HG03378 (cell line): ENCODE measurements at regions not wholly inside any gene's neighbourhood (a gene's known extent, or its start where the extent isn't known, plus 50 kb on each side); places are given as distances from the start of the nearest gene placed in this dataset.
"Not testable (repeated sequence)": the region's sequence is repeated elsewhere in the genome, so short reads cannot be mapped to it uniquely, and the experiment has no call there.

Experiments
- ATAC-seq: cut with Tn5 transposase; IDR thresholded peaks from one replicate; pipeline ENCODE4 v1.9.1; 2021; ENCODE audit warnings: mild to moderate bottlenecking, moderate library complexity; ENCODE audit not compliant: unreplicated experiment

DNA sequence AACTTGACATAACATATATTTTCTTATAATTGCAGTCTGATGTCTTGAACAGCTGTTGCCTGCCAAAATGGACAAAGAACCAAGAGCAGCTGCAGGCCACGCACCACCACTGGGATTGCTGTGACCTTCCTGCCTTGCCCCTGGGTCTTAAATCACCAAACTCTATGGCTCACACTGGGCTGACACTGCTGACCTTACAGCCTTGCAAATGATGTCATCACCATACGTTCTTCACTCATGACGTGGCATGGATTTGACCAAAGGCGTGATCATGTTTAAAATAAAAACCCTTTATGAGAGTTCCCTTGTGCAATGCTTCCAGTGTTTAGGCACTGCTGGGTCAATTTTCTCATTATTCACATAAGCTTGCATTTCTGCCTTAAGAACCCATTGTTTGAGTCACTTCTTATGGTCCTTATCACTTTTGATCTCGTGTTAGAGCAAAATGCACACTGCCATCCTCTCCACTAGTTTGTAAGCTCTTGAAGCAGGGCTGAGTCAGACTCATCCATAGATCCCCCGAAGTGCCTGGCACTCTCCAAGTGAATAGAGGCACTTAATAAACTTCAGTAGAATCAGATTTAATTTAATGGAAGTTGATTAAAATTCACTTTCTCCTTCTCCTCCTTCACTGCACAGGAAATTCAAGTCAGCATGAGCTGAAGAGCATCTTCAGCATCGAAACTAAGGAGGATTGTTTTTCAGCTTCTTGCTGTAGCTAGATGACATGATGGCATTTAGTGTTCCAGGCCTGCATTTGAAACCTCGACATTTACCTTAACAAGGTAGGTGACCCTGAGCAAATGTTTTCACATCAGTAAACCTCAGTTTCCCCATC lies 132.4 kb upstream of the PZP start:
- no peak for ATAC-seq

DNA sequence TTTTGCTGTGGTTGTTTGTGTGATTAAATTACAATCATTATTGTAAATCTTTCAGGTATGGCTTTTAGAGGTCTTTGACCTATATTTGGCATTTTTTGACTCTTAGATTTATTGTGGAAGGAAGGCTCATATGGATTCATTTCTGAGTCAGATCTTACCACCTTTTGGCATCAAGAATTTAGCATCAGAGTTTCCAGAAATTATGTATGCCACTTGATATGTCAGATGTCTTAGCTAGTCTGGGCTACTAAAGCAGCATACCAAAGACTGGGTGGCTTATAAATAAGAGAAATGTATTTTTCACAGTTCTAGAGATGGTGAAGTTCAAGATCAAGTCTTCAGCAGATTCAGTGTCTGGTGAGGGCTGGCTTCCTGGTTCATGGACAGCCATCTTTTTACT lies 129.5 kb upstream of the PZP start:
- ATAC-seq: no peak

GRCh38 chr12:9336375-9337011 lies 128.3 kb upstream of the PZP start:
- not testable (repeated sequence) for ATAC-seq

GRCh38 chr12:9335867-9336266 lies 127.7 kb upstream of the PZP start:
- ATAC-seq: no peak

GRCh38 chr12:9334964-9335363 lies 126.8 kb upstream of the PZP start:
- no peak for ATAC-seq

DNA sequence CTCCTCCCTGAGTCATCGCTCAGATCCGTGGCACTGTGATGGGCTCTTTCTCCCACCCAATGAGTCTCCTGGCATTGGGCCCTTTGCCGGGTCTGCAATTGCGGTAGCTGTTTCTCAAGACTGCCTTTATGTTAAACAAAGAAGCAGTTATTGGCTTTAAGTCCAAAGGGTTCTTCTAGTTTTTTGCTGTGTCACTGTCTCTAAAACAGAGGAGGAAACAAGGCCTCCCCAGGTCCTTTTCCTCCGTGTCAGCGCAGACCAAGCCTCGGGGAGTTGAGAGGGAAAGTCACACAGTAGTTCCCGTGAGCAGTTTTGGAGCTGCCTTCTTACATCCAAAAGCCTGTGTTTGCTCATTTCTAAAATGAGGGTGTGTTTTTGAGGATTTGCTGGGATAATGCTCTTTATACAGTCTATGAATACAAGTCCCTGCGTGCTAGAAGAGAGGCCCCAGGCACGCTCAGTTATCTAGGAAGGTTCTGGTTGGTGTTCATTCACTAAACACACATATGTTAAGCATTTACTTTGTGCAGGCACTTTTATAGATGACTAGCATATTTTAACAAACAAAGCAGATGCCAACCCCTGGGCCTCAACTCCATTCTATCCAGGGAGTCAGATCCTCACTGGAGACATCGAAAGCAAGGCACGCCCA lies 126.0 kb upstream of the PZP start:
- ATAC-seq: no peak

GRCh38 chr12:9333161-9333560 lies 125.0 kb upstream of the PZP start:
- ATAC-seq: no peak

- ATAC-seq: no peak
These were observed 124.4 kb upstream of the PZP start for GRCh38 chr12:9332564-9332963.

DNA sequence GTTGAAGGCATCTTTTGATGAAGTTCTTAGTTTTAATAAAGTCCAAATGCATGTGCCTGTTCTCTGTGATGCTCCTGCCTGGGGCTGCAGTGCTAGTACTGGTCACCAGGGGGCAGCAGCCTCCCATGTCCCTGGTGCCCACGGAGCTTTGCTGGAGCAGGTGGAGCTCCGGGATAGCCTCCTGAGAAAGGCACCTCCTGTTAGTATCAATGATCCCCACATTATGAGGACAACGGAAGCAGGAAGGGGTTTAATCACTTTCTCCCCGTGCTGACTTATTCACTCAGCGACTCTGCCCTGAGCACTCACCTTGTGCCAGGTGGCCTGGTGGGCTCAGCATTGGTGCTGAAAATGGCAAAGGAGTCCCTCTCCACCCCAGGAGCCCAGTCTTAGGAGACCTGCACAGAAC lies 123.0 kb upstream of the PZP start:
- no peak for ATAC-seq

GRCh38 chr12:9329019-9329418 lies 120.8 kb upstream of the PZP start:
- no peak for ATAC-seq

DNA sequence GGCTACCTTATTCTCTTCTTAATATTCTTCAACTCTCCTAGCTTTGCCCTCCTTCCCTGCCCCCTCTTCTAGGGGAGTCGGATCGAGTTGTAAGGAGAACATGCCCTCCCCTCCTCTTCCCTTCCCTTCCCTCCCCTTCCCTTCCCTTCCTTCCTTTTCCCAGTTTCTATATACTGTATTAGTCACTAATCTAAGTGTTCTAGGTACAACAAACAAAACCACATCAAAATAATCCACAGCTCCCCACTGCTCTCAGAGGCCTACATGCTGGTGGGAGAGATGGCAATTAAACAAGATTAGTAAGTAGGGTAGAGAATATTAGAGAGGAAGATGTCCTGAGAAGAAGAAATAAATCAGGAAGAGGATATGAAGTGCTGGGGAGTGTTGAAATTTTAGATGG lies 119.9 kb upstream of the PZP start:
- no peak for ATAC-seq

GRCh38 chr12:9327320-9327719 lies 119.1 kb upstream of the PZP start:
- no peak for ATAC-seq

- not testable (repeated sequence) for ATAC-seq
These were observed 118.7 kb upstream of the PZP start for GRCh38 chr12:9326849-9327248.

DNA sequence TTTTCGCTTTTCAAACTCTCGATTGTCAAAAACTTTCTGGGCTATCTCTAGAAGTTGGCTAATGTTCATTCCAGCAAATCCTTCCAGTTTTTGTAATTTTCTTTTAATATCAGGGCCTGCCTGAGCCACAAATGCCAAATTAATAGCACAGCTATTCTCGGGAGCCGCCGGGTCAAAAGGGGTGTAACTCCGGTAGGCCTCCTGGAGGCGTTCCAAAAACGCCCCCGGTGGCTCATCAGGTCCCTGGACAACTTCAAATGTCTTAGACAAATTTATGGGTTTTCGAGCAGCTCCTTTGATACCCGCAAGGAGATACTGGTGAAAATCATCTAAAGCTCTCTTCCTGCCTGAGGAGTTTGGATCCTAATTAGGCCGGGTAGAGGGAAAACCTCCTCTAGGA lies 117.9 kb upstream of the PZP start:
- ATAC-seq: no peak

DNA sequence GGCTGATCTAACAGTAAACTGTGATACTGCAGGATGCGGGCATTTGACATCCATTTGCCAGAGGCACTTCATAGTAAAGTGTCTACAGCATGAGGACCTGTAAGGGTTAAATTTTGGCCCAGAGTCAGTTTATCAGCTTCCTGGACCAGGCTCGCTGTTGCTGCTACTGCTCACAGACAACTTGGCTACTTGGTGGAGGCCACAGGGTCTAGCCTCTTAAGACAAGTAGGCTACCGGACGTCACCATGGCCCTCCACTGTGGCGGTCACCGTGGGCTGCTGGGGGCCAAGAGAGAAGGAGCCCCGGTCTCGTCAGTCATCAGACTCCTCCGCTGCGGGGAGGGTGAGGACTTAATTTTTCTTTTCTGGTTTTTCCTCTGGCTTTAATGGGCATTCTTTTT lies 117.3 kb upstream of the PZP start:
- ATAC-seq: no peak

GRCh38 chr12:9324782-9325181 lies 116.6 kb upstream of the PZP start:
- no peak for ATAC-seq

DNA sequence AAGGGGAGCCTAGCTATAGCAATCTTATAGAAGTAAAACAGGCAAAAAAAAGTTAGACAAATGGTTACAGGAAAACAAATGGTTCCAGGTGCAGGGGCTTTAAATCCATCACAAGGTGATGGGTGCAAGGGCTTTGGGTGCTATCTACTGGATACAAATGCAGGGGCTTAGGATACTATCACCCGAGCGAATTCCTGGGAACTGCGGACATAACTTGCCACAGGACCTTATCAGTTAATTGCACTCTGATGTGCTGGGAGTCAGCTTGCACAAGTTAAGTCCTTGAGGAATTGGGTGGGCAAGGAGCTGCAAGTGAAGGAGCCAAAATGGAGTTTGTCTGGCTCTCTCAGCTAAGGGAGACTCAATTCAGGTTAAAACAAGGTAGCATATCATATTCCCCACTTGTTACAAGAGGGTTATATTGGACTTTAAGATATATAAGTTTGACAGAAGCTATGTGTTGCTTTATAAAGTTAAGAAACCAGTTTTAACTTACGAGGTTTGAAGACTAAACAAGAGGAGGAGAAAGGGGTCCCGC lies 115.0 kb upstream of the PZP start:
- no peak for ATAC-seq

- no peak for ATAC-seq
These were observed 111.6 kb upstream of the PZP start for GRCh38 chr12:9319842-9320173.

DNA sequence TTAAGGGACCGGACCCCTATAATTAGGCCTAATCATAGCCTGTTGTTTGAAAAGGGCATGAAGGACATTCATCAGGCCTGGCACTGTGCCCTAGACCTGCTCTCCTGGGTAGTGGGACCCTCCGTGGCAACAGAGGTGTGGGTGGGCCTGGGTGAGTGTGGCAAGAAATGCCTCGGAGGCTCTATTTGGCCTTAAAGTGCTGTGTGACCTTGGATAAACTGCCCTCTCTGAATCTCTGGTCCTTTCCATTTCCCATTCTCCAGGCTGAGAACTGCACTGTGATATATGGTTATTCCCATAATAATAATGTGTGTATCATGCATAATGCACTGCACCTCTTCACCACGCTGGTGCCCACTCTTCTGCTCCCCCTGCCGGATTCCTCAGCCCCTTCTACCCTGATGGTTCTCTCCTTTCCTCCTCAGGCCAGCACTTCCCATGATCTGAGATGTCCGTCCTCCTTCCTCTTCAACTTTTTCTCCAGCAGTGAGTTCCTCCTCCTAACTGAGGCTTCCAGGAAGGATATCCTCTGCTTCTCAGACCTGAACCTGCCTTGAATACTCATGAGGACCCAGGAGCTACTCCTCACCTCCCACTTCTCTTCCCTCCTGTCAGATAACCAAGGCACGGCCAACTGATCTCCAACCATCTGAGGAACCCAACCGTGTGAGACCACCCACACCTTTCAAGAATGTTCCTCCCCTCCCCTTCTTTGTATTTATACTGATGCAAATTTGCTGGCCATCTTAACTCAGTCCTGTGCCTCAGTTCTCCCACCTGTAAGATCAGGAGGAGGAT lies 111.0 kb upstream of the PZP start:
- no peak for ATAC-seq

- ATAC-seq: not testable (repeated sequence)
These were observed 105.3 kb upstream of the PZP start for GRCh38 chr12:9313479-9313878.
